HEK293 (cell line): ENCODE measurements at regions not wholly inside any gene's neighbourhood (a gene's known extent, or its start where the extent isn't known, plus 50 kb on each side); places are given as distances from the start of the nearest gene placed in this dataset.

Experiments
- CTCF ChIA-PET: fragments of 350-600 bp; formaldehyde crosslinking; extraction: SDS; loops from one replicate; lab custom pipeline; 2021; ENCODE audit warnings: antibody characterized with exemption; lab: Yijun Ruan, JAX
- POLR2A ChIA-PET: fragments of 300-600 bp; formaldehyde crosslinking; extraction: SDS; loops from one replicate; lab custom pipeline; 2020; ENCODE audit warnings: antibody characterized with exemption, inconsistent platforms; lab: Yijun Ruan, JAX
- H3K27ac ChIP-seq: fragments of 200-500 bp; sonication (Bioruptor generic); 2 replicates; pipeline ENCODE4 v1.5.1; 2014; ENCODE audit warnings: low read depth, low read length, control low read depth, inconsistent platforms; ENCODE audit errors: extremely low read depth
- H3K36me3 ChIP-seq, 2 experiments: fragments of 200-500 bp in 1 of 2; sonication (Bioruptor generic) in 1 of 2; 1 replicate in 1 of 2; 2 replicates in 1 of 2; pipeline ENCODE4 v1.5.1; 2014 to 2017; ENCODE audit warnings: inconsistent platforms in 2 of 2, low read length in 2 of 2; ENCODE audit not compliant: control insufficient read depth in 2 of 2, insufficient read depth in 1 of 2
- H3K4me1 ChIP-seq: fragments of 200-500 bp; sonication (Bioruptor generic); 2 replicates; pipeline ENCODE4 v1.5.1; 2014; ENCODE audit warnings: mild to moderate bottlenecking, low read length, inconsistent platforms; ENCODE audit not compliant: control insufficient read depth, insufficient read depth
- H3K4me3 ChIP-seq: 2 replicates; pipeline ENCODE4 v1.5.1; 2011; ENCODE audit warnings: low read depth, mild to moderate bottlenecking, control low read depth, low read length, moderate library complexity
- H3K9me3 ChIP-seq: fragments of 200-500 bp; sonication (Bioruptor generic); 2 replicates; pipeline ENCODE4 v1.5.1; 2014; ENCODE audit warnings: low read depth, low read length, inconsistent platforms; ENCODE audit not compliant: control insufficient read depth, insufficient read depth
- GLI4 ChIP-seq: fragments of 450-650 bp; formaldehyde crosslinking; IDR thresholded peaks from 2 replicates; pipeline ENCODE4 v1.5.1; 2016; ENCODE audit warnings: missing biosample characterization, missing genetic modification characterization
- HOXD13 ChIP-seq: sonication (generic); formaldehyde crosslinking; IDR thresholded peaks from 2 replicates; pipeline ENCODE4 v1.8.0; 2022; ENCODE audit warnings: missing genetic modification reagents, borderline replicate concordance
- KLF10 ChIP-seq: fragments of 450-650 bp; IDR thresholded peaks from 2 replicates; pipeline ENCODE4 v1.5.1; 2018; ENCODE audit warnings: missing biosample characterization, mild to moderate bottlenecking, missing genetic modification characterization
- KLF16 ChIP-seq: fragments of 450-650 bp; formaldehyde crosslinking; IDR thresholded peaks from 2 replicates; pipeline ENCODE4 v1.5.1; 2017; ENCODE audit warnings: missing biosample characterization, missing genetic modification characterization
- REPIN1 ChIP-seq: fragments of 450-650 bp; formaldehyde crosslinking; IDR thresholded peaks from 2 replicates; pipeline ENCODE4 v1.5.1; 2017; ENCODE audit warnings: missing biosample characterization, missing genetic modification characterization, low read depth
- TCF7L2 ChIP-seq: IDR thresholded peaks from 2 replicates; pipeline ENCODE4 v1.6.1; 2011; ENCODE audit warnings: low read depth, mild to moderate bottlenecking, inconsistent platforms, low read length, moderate library complexity, borderline replicate concordance
- TRIM28 ChIP-seq: IDR thresholded peaks from 2 replicates; pipeline ENCODE4 v1.6.1; 2011; ENCODE audit warnings: low read length, control low read depth, borderline replicate concordance
- ZBTB26 ChIP-seq: fragments of 450-650 bp; formaldehyde crosslinking; optimal IDR thresholded peaks from 2 replicates; pipeline ENCODE3; 2016; ENCODE audit warnings: missing biosample characterization, mild to moderate bottlenecking, missing genetic modification characterization
- ZBTB49 ChIP-seq: fragments of 450-650 bp; formaldehyde crosslinking; IDR thresholded peaks from 2 replicates; pipeline ENCODE4 v1.5.1; 2016; ENCODE audit warnings: missing biosample characterization, missing genetic modification characterization, low read depth
- ZFP37 ChIP-seq: fragments of 450-650 bp; formaldehyde crosslinking; IDR thresholded peaks from 2 replicates; pipeline ENCODE4 v1.5.1; 2016; ENCODE audit warnings: missing biosample characterization, missing genetic modification characterization
- ZNF18 ChIP-seq: fragments of 450-650 bp; formaldehyde crosslinking; IDR thresholded peaks from 2 replicates; pipeline ENCODE4 v1.5.1; 2016; ENCODE audit warnings: missing biosample characterization, missing genetic modification characterization
- ZNF266 ChIP-seq: fragments of 450-650 bp; formaldehyde crosslinking; IDR thresholded peaks from 2 replicates; pipeline ENCODE4 v1.5.1; 2016; ENCODE audit warnings: missing biosample characterization, missing genetic modification characterization, low read depth
- ZNF404 ChIP-seq: fragments of 450-650 bp; formaldehyde crosslinking; IDR thresholded peaks from 2 replicates; pipeline ENCODE4 v1.5.1; 2017; ENCODE audit warnings: missing biosample characterization, missing genetic modification characterization
- ZNF473 ChIP-seq: fragments of 450-650 bp; formaldehyde crosslinking; IDR thresholded peaks from 2 replicates; pipeline ENCODE4 v1.5.1; 2017; ENCODE audit warnings: missing biosample characterization, missing genetic modification characterization
- ZNF639 ChIP-seq: fragments of 450-650 bp; formaldehyde crosslinking; IDR thresholded peaks from 2 replicates; pipeline ENCODE4 v1.5.1; 2016; ENCODE audit warnings: missing biosample characterization, missing genetic modification characterization
- ZNF76 ChIP-seq: fragments of 450-650 bp; formaldehyde crosslinking; IDR thresholded peaks from 2 replicates; pipeline ENCODE4; 2016; ENCODE audit warnings: low read depth, missing biosample characterization, missing genetic modification characterization, borderline replicate concordance
- ZSCAN16 ChIP-seq: fragments of 450-650 bp; formaldehyde crosslinking; IDR thresholded peaks from 2 replicates; pipeline ENCODE4 v1.5.1; 2016; ENCODE audit warnings: missing biosample characterization, missing genetic modification characterization
- ZSCAN30 ChIP-seq: fragments of 450-650 bp; IDR thresholded peaks from 2 replicates; pipeline ENCODE4 v1.5.1; 2018; ENCODE audit warnings: missing biosample characterization, mild to moderate bottlenecking, missing genetic modification characterization, moderate library complexity
- TF ChIP-seq, protein P1 (sequence below): fragments of 450-650 bp; formaldehyde crosslinking; IDR thresholded peaks from 2 replicates; pipeline ENCODE4 v1.5.1; 2017; ENCODE audit warnings: missing biosample characterization, missing genetic modification characterization
- TF ChIP-seq, protein P2 (sequence below): fragments of 450-650 bp; formaldehyde crosslinking; IDR thresholded peaks from 2 replicates; pipeline ENCODE4 v1.5.1; 2016; ENCODE audit warnings: missing biosample characterization, missing genetic modification characterization

DNA sequence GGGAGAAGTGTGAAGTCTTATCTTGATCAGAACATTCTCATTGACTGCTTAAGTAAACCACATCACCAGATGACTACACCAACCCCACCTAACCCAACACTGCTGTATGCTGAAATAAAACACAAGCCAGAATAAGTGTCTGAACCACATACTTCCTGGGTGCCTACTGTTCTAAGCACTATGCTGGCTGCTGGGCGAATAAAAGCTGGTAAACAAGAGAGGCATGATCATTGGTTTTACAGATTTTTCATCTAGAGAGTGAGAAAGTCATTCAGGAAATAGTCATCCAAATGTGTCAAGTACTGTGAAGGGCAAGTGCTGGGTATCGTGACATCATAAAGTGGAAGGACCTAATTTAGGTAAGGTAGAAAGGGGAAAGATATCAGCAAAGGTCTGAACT, 199.0 kb upstream of the SOX9 start:
- POLR2A ChIA-PET, result no interaction called here
- Histone ChIP-seq H3K4me1 (peaks cover 3% of the 10 kb centered on the region), H3K36me3 (no peaks in the 10 kb centered on the region), H3K27ac (no peak overlapping the region), H3K9me3 (no peaks in the 10 kb centered on the region), H3K4me3 (no peak overlapping the region)
- TF ChIP-seq ZNF266 (tag by site-specific recombination), result no peak
- no peak for TF ChIP-seq REPIN1
- no peak for TF ChIP-seq GLI4 (tag by site-specific recombination)
- TF ChIP-seq TCF7L2, result no peak
- TF ChIP-seq ZSCAN30 (tag by site-specific recombination), result no peak
- TF ChIP-seq KLF16 (tag by site-specific recombination), result no peak
- TF ChIP-seq ZBTB26 (tag by site-specific recombination), result no peak
- no peak for TF ChIP-seq ZNF18 (tag by site-specific recombination)
- no peak for TF ChIP-seq ZNF639 (tag by site-specific recombination)
- no peak for TF ChIP-seq KLF10 (tag by site-specific recombination)
- no peak for TF ChIP-seq ZSCAN16 (tag by site-specific recombination)
- TF ChIP-seq ZNF76 (tag by site-specific recombination), result no peak
- no peak for TF ChIP-seq ZNF473 (tag by site-specific recombination)
- TF ChIP-seq ZNF404 (tag by site-specific recombination), result no peak
- no peak for TF ChIP-seq TRIM28
- TF ChIP-seq, protein P1, sequence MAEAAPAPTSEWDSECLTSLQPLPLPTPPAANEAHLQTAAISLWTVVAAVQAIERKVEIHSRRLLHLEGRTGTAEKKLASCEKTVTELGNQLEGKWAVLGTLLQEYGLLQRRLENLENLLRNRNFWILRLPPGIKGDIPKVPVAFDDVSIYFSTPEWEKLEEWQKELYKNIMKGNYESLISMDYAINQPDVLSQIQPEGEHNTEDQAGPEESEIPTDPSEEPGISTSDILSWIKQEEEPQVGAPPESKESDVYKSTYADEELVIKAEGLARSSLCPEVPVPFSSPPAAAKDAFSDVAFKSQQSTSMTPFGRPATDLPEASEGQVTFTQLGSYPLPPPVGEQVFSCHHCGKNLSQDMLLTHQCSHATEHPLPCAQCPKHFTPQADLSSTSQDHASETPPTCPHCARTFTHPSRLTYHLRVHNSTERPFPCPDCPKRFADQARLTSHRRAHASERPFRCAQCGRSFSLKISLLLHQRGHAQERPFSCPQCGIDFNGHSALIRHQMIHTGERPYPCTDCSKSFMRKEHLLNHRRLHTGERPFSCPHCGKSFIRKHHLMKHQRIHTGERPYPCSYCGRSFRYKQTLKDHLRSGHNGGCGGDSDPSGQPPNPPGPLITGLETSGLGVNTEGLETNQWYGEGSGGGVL, result no peak
- TF ChIP-seq ZBTB49 (tag by site-specific recombination), result no peak
- TF ChIP-seq, protein P2, sequence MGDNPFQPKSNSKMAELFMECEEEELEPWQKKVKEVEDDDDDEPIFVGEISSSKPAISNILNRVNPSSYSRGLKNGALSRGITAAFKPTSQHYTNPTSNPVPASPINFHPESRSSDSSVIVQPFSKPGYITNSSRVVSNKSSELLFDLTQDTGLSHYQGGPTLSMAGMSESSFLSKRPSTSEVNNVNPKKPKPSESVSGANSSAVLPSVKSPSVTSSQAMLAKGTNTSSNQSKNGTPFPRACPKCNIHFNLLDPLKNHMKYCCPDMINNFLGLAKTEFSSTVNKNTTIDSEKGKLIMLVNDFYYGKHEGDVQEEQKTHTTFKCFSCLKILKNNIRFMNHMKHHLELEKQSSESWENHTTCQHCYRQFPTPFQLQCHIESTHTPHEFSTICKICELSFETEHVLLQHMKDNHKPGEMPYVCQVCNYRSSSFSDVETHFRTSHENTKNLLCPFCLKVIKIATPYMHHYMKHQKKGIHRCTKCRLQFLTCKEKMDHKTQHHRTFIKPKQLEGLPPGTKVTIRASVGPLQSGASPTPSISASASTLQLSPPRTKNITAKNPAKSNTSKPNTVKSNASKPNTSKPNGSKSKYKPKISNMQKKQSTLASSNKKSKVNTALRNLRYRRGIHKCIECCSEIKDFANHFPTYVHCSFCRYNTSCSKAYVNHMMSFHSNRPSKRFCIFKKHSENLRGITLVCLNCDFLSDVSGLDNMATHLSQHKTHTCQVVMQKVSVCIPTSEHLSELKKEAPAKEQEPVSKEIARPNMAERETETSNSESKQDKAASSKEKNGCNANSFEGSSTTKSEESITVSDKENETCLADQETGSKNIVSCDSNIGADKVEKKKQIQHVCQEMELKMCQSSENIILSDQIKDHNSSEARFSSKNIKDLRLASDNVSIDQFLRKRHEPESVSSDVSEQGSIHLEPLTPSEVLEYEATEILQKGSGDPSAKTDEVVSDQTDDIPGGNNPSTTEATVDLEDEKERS (tag by site-specific recombination), result no peak
- no peak for TF ChIP-seq ZFP37 (tag by site-specific recombination)
- no peak for TF ChIP-seq HOXD13 (CRISPR knock-in tag)
- CTCF ChIA-PET, result no interaction called here
